Glutamatergic neuron (in vitro differentiated cells): ENCODE measurements at regions not wholly inside any gene's neighbourhood (a gene's known extent, or its start where the extent isn't known, plus 50 kb on each side); places are given as distances from the start of the nearest gene placed in this dataset.

ENCODE experiments used
- DNase-seq: peaks from one replicate; pipeline ENCODE4 v3.0.0; 2022
- H3K27ac Mint-ChIP-seq: one replicate; pipeline ENCODE4 v1.8.0; 2020; ENCODE audit warnings: mild to moderate bottlenecking, mixed read lengths, inconsistent platforms; ENCODE audit not compliant: unreplicated experiment
- H3K27me3 Mint-ChIP-seq: one replicate; pipeline ENCODE4 v1.8.0; 2020; ENCODE audit warnings: mild to moderate bottlenecking, moderate library complexity, mixed read lengths, inconsistent platforms; ENCODE audit not compliant: unreplicated experiment
- H3K36me3 Mint-ChIP-seq: one replicate; pipeline ENCODE4 v1.8.0; 2020; ENCODE audit warnings: mild to moderate bottlenecking, mixed read lengths, inconsistent platforms; ENCODE audit not compliant: unreplicated experiment
- H3K4me1 Mint-ChIP-seq: one replicate; pipeline ENCODE4 v1.8.0; 2020; ENCODE audit warnings: mild to moderate bottlenecking, low read depth, mixed read lengths, inconsistent platforms; ENCODE audit not compliant: unreplicated experiment
- H3K4me3 Mint-ChIP-seq: one replicate; pipeline ENCODE4 v1.8.0; 2020; ENCODE audit warnings: mild to moderate bottlenecking, mixed read lengths, inconsistent platforms; ENCODE audit not compliant: unreplicated experiment
- H3K9me3 Mint-ChIP-seq: one replicate; pipeline ENCODE4 v1.8.0; 2020; ENCODE audit warnings: mild to moderate bottlenecking, moderate library complexity, mixed read lengths, inconsistent platforms; ENCODE audit not compliant: unreplicated experiment
- TF ChIP-seq, protein P1 (sequence below): fragments of 200-600 bp; sonication (generic); IDR thresholded peaks from one replicate; pipeline ENCODE4 v1.5.0; 2021; ENCODE audit not compliant: partially characterized antibody, unreplicated experiment

DNA sequence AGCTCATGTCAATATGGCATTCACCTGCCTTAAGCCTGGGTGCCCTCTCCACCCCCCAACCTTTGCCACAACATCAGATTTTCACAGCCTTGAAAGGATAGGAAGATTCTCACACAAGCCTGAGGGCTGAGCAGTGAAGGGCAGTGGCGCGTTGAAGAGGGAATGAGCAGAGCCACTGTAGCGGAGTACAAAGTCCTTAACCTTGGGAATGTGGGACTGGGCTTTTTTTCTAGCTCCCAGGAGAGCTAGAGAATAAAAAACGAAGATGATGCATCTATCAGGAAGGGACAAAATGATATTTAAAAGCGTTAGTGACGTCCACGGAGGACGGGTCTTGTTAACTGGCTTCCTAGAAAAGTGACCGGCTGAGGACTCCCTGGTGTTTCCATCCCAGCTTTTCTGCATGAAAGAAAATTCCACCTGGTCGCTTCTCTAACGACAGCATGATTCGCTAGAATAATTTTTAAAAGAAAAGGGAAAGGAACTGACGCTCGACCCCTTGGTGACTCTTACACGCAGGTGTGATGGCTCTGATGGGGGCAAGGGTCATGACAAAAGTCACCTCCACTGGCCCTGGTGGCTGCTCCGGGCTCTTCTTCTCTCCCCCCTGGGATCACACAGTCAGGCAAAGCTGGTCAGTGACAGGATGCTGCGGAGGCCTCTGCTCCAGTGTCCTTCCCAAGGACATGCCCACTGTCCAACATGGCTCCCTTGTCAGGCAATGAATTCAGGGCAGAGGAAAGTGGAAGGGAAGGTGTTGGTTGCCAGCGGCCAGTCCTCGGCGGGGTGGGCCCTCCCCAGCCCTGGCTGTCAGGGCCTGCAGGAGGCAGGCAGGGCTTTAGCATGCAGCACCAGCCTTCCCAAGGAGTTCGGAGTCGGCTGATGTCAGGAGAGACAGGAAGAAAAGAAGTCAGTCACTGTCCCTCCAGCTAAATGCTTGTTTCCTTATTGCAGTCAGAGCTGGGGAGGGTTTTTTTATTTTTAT is 58.4 kb upstream of the IRX3 start:
- Mint-ChIP-seq H3K27me3 (peaks cover 4% of the 10 kb centered on the region), H3K4me1 (no peaks in the 10 kb centered on the region), H3K27ac (no peak overlapping the region), H3K9me3 (no peaks in the 10 kb centered on the region), H3K4me3 (no peak overlapping the region), H3K36me3 (peaks cover 5% of the 10 kb centered on the region)
- TF ChIP-seq, protein P1, sequence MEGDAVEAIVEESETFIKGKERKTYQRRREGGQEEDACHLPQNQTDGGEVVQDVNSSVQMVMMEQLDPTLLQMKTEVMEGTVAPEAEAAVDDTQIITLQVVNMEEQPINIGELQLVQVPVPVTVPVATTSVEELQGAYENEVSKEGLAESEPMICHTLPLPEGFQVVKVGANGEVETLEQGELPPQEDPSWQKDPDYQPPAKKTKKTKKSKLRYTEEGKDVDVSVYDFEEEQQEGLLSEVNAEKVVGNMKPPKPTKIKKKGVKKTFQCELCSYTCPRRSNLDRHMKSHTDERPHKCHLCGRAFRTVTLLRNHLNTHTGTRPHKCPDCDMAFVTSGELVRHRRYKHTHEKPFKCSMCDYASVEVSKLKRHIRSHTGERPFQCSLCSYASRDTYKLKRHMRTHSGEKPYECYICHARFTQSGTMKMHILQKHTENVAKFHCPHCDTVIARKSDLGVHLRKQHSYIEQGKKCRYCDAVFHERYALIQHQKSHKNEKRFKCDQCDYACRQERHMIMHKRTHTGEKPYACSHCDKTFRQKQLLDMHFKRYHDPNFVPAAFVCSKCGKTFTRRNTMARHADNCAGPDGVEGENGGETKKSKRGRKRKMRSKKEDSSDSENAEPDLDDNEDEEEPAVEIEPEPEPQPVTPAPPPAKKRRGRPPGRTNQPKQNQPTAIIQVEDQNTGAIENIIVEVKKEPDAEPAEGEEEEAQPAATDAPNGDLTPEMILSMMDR: no peak
- DNase-seq: no peak

DNA sequence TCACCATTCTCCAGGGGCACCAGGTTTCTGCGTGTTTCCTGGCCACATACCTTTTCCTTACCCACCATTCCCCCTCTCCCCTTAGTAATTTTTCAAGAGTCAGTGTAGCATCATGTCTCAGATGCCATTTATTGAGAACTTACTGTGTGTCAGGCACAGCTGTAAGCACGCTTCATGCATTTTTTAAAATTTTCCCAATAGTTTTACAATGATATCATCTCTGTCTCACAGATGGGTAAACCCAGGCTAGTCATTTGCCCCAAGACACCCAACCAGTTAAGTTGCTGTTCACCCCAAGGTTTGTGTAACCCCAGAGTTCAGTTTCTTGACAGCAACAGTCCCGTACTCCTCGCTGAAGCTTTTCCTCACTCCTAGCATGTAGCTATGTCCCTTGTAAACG is 56.4 kb upstream of the IRX3 start:
- no peaks in the 10 kb centered on the region for H3K4me1 Mint-ChIP-seq
- no peak overlapping the region for H3K4me3 Mint-ChIP-seq
- H3K27ac Mint-ChIP-seq: no peak overlapping the region
- H3K36me3 Mint-ChIP-seq: peaks cover 10% of the 10 kb centered on the region
- DNase-seq: no peak
- no peaks in the 10 kb centered on the region for H3K9me3 Mint-ChIP-seq
- H3K27me3 Mint-ChIP-seq: peaks cover 6% of the 10 kb centered on the region
- TF ChIP-seq, protein P1: no peak

DNA sequence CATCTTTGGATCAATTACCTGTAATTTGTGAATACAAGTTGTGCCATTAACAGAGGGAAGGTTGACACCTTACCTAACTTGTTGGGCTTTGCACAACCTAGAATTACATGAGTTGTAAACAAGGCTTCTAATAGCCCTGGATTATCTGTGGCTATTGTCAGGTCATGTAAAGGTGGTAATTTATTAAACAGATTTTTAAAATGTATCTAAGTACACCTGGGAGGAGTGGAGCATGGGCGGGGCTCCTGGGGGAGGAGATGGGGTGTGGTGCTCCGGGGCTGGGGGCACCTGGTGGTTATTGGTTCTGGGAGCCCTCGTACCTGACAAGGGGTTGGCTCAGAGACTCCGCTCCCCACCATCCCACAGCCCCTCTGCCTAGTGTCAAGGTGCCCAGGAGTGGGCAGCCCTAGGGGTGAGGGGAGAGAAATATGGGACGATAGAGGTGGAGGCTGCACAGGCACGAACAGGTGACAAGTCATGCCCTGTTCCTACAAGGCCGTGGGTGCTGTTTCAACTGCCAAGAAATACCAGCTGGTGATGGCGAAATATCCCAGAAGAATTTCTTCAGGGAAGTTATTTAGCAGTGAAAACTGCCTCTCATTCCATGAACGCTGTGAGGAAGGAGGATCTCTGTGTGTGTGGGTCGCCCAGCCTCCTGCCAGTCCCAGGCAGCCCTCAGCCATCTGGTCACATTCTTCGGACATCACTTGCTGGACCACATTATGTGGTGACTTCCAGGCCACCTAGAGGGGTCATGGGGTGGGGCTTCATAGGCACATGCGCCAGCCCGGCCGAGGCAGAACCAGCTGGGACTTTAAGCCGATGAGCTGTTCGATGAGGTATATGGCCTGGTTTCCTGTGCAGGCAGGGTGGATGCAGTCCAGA is 55.5 kb upstream of the IRX3 start:
- Mint-ChIP-seq H3K27me3 (peaks cover 6% of the 10 kb centered on the region), H3K9me3 (no peaks in the 10 kb centered on the region), H3K27ac (no peak overlapping the region), H3K4me1 (no peaks in the 10 kb centered on the region), H3K4me3 (no peak overlapping the region), H3K36me3 (peaks cover 10% of the 10 kb centered on the region)
- DNase-seq: no peak
- TF ChIP-seq, protein P1: no peak

DNA sequence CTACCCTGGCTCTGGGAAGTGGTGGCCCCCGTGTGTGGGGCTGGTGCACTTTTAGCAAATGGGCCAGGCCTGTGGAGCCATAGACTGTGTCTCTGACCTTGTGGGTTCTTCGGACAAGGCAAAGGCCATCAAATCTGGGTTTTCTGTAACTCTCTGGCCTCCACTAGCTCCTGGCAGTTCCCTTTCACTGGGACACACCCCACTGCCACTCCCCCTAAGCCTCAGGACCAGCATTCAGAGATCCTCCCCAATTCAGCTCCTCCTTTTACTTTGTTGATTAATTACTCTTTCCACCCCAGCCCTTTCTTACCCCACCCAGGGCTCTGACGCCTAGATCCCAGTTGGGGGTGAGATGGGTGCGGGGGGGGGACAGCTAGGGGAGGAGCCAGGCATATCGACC is 53.9 kb upstream of the IRX3 start:
- H3K27me3 Mint-ChIP-seq: peaks cover 3% of the 10 kb centered on the region
- peaks cover 10% of the 10 kb centered on the region for H3K36me3 Mint-ChIP-seq
- no peaks in the 10 kb centered on the region for H3K9me3 Mint-ChIP-seq
- H3K4me1 Mint-ChIP-seq: peaks cover 2% of the 10 kb centered on the region
- TF ChIP-seq, protein P1: no peak
- H3K4me3 Mint-ChIP-seq: no peak overlapping the region
- H3K27ac Mint-ChIP-seq: no peak overlapping the region
- DNase-seq: no peak
